Adrenal gland (tissue), 5 donors: ENCODE measurements at regions not wholly inside any gene's neighbourhood (a gene's known extent, or its start where the extent isn't known, plus 50 kb on each side); places are given as distances from the start of the nearest gene placed in this dataset.

Experiments
- CTCF ChIP-seq, 6 experiments: fragments of 450-650 bp in 4 of 6; fragments of 200-600 bp in 2 of 6; sonication (generic) in 1 of 6; IDR thresholded peaks; 1 replicate in 5 of 6; 2 replicates in 1 of 6; pipeline versions ENCODE4 v1.5.1 to v1.8.0; 2016 to 2021; ENCODE audit warnings: antibody characterized with exemption in 6 of 6, mild to moderate bottlenecking in 2 of 6, moderate library complexity in 1 of 6
- POLR2A ChIP-seq, 2 donors: fragments of 450-650 bp; IDR thresholded peaks; one replicate each; pipeline ENCODE4 v1.6.1; 2017; ENCODE audit warnings: antibody characterized with exemption in 2 of 2, mild to moderate bottlenecking in 2 of 2, moderate library complexity in 1 of 2
- donor health status: DM: no; HTN: no; CAD: no.

DNA sequence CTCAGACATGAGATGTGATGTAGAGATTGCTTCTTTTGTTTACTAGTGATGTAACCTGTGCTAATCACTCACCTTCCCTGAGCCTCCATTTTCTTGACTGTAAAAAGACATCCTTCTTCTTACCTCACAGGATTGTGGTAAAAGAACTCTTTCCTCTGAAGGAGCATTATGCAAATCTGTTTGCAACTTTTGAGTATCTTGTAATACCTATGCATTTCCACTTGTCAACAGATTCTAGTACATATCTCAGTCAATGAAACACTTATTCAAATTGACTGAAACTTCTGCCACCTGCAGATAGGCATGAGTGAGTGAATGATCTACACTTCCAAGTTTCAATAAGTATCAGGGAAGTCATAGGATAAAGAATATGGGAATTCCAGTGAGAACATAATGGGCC lies 174.7 kb downstream of the HHIPL2 start:
- no peak for TF ChIP-seq CTCF (IDR thresholded peaks at IDR 0.05)
- TF ChIP-seq POLR2A (IDR thresholded peaks at IDR 0.05): no peak
